Left renal pelvis (tissue), 4 donors: ENCODE measurements at regions not wholly inside any gene's neighbourhood (a gene's known extent, or its start where the extent isn't known, plus 50 kb on each side); places are given as distances from the start of the nearest gene placed in this dataset.
"Not testable (repeated sequence)": the region's sequence is repeated elsewhere in the genome, so short reads cannot be mapped to it uniquely, and the experiment has no call there.

Experiments used
- DNase-seq, 4 donors: peaks; one replicate each; pipeline ENCODE4 v3.0.0-alpha.2; 2013; ENCODE audit warnings: low read depth in 4 of 4, low spot score in 3 of 4

- DNase-seq = not testable (repeated sequence)
Observed at GRCh38 chr16:29298307-29298706, 108.2 kb downstream of the NPIPB11 start.

GRCh38 chr16:29297809-29298177 is 108.7 kb downstream of the NPIPB11 start:
- DNase-seq = not testable (repeated sequence)

- DNase-seq = not testable (repeated sequence)
Observed at GRCh38 chr16:29297144-29297808, 109.2 kb downstream of the NPIPB11 start.

- not testable (repeated sequence) for DNase-seq
Observed at GRCh38 chr16:29296176-29296575, 110.3 kb downstream of the NPIPB11 start.

- not testable (repeated sequence) for DNase-seq
Observed at GRCh38 chr16:29294951-29295795, 111.3 kb downstream of the NPIPB11 start.

- DNase-seq = not testable (repeated sequence)
Observed at GRCh38 chr16:29294400-29294933, 112.0 kb downstream of the NPIPB11 start.

GRCh38 chr16:29293545-29293944 is 113.0 kb downstream of the NPIPB11 start:
- DNase-seq = not testable (repeated sequence)

- DNase-seq = not testable (repeated sequence)
Observed at GRCh38 chr16:29292952-29293471, 113.5 kb downstream of the NPIPB11 start.

GRCh38 chr16:29291329-29292271 is 114.9 kb downstream of the NPIPB11 start:
- not testable (repeated sequence) for DNase-seq

GRCh38 chr16:29290631-29291247 is 115.8 kb downstream of the NPIPB11 start:
- peak in 3 of 4 donors; percentile 27 to 48 (median 39) for DNase-seq

GRCh38 chr16:29289516-29290239 is 116.8 kb downstream of the NPIPB11 start:
- DNase-seq = not testable (repeated sequence)

- DNase-seq = peak in 1 of 4 donors; percentile 39
Observed at GRCh38 chr16:29288711-29289474, 117.6 kb downstream of the NPIPB11 start.

- DNase-seq = not testable (repeated sequence)
Observed at GRCh38 chr16:29287871-29288535, 118.5 kb downstream of the NPIPB11 start.

- not testable (repeated sequence) for DNase-seq
Observed at GRCh38 chr16:29287246-29287645, 119.3 kb downstream of the NPIPB11 start.

- DNase-seq = not testable (repeated sequence)
Observed at GRCh38 chr16:29286796-29287195, 119.7 kb downstream of the NPIPB11 start.

GRCh38 chr16:29286161-29286560 is 120.3 kb downstream of the NPIPB11 start:
- DNase-seq = not testable (repeated sequence)

GRCh38 chr16:29285151-29285885 is 121.2 kb downstream of the NPIPB11 start:
- not testable (repeated sequence) for DNase-seq
